HUES48 (cell line): ENCODE measurements at regions not wholly inside any gene's neighbourhood (a gene's known extent, or its start where the extent isn't known, plus 50 kb on each side); places are given as distances from the start of the nearest gene placed in this dataset.
A peak's percentile ranks its signal among the peaks of the same experiment; 100 is the strongest.

ENCODE experiments used
- H3K27ac ChIP-seq: one replicate; pipeline ENCODE4 v1.7.0; 2013; ENCODE audit warnings: low read depth, low read length, inconsistent platforms
- H3K27me3 ChIP-seq: 2 replicates; pipeline ENCODE4 v1.6.1; 2013; ENCODE audit warnings: mild to moderate bottlenecking, low read length; ENCODE audit not compliant: control insufficient read depth, insufficient read depth
- H3K36me3 ChIP-seq: 2 replicates; pipeline ENCODE4 v1.6.1; 2013; ENCODE audit warnings: low read length; ENCODE audit not compliant: control insufficient read depth, insufficient read depth
- H3K4me1 ChIP-seq: 2 replicates; pipeline ENCODE4 v1.6.1; 2013; ENCODE audit warnings: mild to moderate bottlenecking, low read length; ENCODE audit not compliant: control insufficient read depth, insufficient read depth
- H3K4me3 ChIP-seq: 2 replicates; pipeline ENCODE4 v1.5.1; 2013; ENCODE audit warnings: mild to moderate bottlenecking, low read depth, low read length
- H3K9ac ChIP-seq: 2 replicates; pipeline ENCODE4 v1.6.1; 2013; ENCODE audit warnings: mild to moderate bottlenecking, low read depth, low read length, moderate library complexity
- H3K9me3 ChIP-seq: 2 replicates; pipeline ENCODE4 v1.6.1; 2013; ENCODE audit warnings: low read length; ENCODE audit not compliant: control insufficient read depth, insufficient read depth

DNA sequence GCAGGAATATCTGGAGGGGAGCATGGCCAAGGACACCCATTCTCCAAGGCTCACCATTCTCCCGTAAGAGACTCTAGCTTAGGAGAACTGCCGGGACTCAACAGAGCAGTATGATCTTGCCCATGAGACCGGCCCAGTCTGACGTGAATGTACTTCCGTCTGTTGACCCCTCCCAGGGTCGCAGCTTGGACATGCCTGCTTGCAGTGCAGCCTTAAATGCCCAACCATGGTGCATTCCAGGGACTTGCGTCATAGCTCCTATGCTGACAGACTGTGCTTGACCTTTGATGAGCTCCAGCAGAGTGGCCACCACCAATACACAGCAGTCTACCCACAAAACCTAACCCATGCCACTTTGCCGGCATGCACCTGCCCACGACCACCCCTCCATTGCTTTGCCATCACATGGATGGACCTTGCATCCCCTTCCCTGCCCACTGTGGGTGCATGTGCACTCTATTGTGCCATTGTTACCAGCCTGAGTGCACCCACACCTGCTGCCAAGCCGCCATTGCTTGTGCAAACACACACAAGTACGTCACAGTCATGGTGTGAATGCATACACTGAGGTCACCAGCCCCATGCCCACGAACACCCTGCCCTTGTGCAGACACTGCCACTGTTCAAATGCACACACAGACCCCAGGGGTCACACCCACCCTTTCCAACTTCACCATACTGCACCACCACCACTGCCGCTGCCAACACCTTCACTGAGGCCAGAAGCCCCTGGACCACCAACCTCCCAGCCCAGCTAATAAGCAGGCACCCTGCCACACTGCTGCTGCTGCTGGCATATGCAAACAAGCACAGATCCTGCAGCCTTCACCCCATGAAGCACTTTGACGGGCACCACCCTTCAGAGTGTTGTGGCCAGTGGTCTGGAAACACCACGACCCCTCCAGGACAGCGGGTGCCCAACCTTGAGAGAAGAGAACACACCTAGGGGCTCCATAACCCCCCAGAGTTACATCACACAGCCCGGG lies 1141.3 kb downstream of the BRINP3 start:
- Histone ChIP-seq H3K36me3 (no peaks in the 10 kb centered on the region), H3K27me3 (no peaks in the 10 kb centered on the region), H3K4me3 (no peak overlapping the region), H3K9me3 (peaks cover 1% of the 10 kb centered on the region; the same call in 1 of the 2 replicates), H3K9ac (no peak overlapping the region), H3K27ac (no peak overlapping the region), H3K4me1 (no peaks in the 10 kb centered on the region)

DNA sequence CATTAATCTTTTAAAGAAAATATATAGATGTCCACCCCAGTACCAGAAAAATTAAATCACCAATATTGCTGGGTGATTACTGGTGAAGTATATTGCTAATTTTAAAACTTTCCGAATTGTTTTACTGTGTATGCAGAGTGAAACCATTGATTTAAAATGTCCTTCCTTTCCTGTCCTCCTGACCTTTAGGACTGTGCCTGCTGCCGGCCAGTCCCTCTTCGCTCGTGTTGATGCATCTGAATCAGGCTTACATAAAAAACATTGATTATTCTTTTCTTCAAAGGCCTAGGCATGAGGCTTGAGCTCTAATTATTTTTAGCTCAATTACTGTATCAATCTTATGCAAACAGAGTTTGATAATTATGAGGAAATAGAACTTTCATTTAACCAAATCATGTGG lies 1128.1 kb downstream of the BRINP3 start:
- Histone ChIP-seq H3K27me3 (no peaks in the 10 kb centered on the region), H3K4me3 (no peak overlapping the region), H3K4me1 (no peaks in the 10 kb centered on the region), H3K27ac (no peak overlapping the region), H3K36me3 (no peaks in the 10 kb centered on the region), H3K9ac (no peak overlapping the region), H3K9me3 (no peaks in the 10 kb centered on the region)

DNA sequence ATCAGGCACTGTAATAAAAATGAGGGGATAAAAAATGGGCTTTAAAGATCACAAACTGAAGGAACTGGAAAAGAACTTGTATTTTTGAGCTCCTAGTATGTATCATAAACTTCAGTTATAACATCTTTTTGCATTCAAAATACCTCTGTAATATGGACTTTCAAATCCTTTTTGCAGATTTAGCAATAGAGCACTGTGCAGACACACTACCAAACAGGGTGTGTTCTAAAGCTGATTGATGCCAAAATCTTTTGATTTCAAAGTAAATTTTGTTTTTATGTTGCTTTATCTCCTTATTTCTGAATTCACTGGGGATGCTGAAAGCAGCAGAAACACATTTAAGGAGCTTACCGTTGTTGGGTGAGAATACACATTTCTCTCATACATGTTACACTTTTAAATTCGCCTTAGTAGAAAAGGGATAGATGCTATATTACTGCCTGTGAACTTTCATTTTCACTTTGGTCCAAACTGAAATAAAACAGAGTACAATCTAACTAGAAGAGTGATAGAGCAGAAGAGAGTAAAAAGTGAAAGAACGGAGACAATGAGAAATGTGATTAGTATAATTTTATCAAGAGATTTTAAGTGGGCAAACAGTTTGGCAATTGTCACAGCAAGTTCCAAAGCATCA lies 1126.6 kb downstream of the BRINP3 start:
- no peak overlapping the region for H3K4me3 ChIP-seq

DNA sequence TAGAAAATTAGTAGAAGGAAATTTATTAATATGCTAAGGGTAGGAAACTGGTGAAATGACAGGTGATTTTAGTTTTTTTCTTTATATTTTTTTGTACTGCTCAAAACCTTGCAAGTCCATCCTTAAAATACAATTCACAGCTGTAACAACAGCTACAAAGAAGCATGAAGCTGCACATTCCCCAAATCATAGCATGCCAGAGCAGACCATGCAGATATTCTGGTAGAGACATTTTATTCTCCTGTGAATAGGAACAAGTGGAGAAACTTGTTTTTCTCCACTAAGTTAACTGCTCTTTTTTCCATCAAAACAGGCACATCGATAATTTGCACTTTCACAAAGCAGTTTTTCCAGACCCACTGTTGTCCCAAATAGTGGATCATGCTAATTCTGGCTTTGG lies 1125.7 kb downstream of the BRINP3 start:
- no peaks in the 10 kb centered on the region for H3K36me3 ChIP-seq
- no peaks in the 10 kb centered on the region for H3K4me1 ChIP-seq
- no peaks in the 10 kb centered on the region for H3K27me3 ChIP-seq
- H3K27ac ChIP-seq: no peak overlapping the region
- no peaks in the 10 kb centered on the region for H3K9me3 ChIP-seq
- H3K4me3 ChIP-seq: no peak overlapping the region
- no peak overlapping the region for H3K9ac ChIP-seq

More for the DNA sequence above, 1126.6 kb downstream of the BRINP3 start:
- H3K36me3 ChIP-seq: no peaks in the 10 kb centered on the region
- H3K27ac ChIP-seq: no peak overlapping the region
- H3K9me3 ChIP-seq: no peaks in the 10 kb centered on the region
- no peaks in the 10 kb centered on the region for H3K4me1 ChIP-seq
- H3K9ac ChIP-seq: no peak overlapping the region
- H3K27me3 ChIP-seq: no peaks in the 10 kb centered on the region

DNA sequence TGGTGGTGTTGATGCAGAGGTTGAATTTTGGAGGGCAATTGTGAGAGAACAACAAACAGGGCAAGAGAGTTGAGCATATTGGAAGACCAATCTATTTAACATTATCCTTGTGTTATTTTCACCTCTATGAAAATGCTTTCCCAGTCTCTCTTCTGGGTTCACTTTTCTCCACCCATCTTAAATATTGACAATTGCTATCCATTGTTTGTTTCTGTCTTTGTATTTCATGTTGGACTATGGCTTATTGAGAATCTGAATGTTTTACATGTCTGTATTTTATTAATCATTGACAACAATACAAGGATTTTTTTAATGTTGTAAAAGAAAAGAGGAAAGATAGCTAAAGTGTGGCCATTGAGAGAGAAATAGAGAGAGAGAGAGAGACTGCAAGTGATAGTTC lies 1121.5 kb downstream of the BRINP3 start:
- Histone ChIP-seq H3K9me3 (no peaks in the 10 kb centered on the region), H3K4me3 (no peak overlapping the region), H3K36me3 (no peaks in the 10 kb centered on the region), H3K27me3 (no peaks in the 10 kb centered on the region), H3K4me1 (no peaks in the 10 kb centered on the region), H3K27ac (no peak overlapping the region), H3K9ac (no peak overlapping the region)

DNA sequence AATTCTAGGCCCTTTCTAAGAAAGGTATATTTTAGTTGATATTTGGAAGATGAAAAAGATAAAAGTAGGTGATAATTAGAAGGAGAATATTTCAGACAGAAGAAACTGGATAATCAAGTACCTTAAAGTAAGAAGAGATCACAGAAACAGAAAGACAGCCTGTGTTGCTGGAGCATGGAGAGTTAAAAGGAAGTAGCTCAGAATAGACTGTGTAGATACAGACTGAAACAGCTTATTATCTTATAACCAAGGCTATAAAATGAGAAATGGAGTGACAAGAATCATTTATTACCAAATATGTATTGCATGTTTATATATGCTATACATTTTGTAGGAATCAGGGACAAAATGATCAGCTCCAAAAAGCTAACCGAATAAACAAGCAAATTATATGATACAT lies 1120.3 kb downstream of the BRINP3 start:
- Histone ChIP-seq H3K27me3 (no peaks in the 10 kb centered on the region), H3K9ac (no peak overlapping the region), H3K4me3 (no peak overlapping the region), H3K36me3 (no peaks in the 10 kb centered on the region), H3K9me3 (no peaks in the 10 kb centered on the region), H3K4me1 (no peaks in the 10 kb centered on the region), H3K27ac (no peak overlapping the region)

DNA sequence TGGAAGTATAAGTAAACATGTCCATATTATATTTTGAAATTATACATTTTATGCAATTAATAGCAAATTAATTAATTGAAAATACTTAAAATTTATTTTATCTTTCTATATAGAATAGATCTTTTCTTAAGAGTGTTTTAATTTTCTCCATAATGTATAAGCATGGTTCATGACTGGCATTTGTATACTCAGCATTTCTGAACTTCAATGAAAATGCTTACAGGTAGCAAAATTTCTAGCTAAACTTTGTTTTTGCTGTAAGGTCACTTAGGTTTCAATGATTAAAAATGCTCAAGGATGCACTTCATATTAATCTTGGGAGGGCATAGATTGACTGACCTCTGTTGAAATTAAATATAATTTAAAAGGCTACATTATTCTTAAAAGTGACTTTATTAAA lies 1108.1 kb downstream of the BRINP3 start:
- Histone ChIP-seq H3K36me3 (no peaks in the 10 kb centered on the region), H3K9me3 (no peaks in the 10 kb centered on the region), H3K4me3 (no peak overlapping the region), H3K27me3 (no peaks in the 10 kb centered on the region), H3K4me1 (no peaks in the 10 kb centered on the region), H3K27ac (no peak overlapping the region), H3K9ac (no peak overlapping the region)

DNA sequence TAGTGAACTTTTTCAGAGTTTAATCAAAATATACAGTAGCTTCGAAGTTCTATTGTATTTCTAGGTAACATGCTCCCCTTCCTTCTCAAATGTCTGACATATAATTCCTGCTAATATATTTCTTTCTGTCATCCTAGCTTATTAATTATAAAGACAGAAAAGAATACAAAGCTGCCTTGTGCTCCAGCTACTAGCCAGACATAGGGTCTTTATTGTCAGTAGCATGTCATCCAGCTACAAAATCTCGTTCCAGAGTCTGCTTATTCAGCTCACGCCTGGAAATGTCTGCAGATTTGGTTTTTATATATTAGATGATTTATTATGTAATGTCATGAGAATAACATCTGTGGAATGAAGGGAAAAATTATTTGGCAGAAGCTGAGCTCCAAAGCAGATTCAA lies 1102.8 kb downstream of the BRINP3 start:
- Histone ChIP-seq H3K4me1 (no peaks in the 10 kb centered on the region), H3K36me3 (no peaks in the 10 kb centered on the region), H3K27ac (no peak overlapping the region), H3K9ac (no peak overlapping the region), H3K9me3 (no peaks in the 10 kb centered on the region), H3K4me3 (no peak overlapping the region), H3K27me3 (no peaks in the 10 kb centered on the region)

DNA sequence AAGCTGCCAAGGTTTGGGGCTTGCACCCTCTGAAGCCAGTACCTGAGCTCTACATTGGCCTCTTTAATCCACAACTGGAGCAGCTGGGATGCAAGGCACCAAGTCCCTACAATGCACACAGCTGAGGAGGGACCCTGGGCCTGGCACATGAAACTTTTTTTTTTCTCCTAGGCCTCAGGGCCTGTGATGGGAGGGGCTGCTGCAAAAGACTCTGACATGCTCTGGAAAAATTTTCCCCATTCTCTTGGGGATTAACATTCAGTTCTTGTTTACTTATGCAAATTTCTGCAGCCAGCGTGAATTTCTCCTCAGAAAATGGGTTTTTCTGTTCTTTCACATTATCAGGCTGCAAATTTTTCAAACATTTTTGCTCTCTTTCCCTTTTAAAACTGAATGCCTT lies 1072.2 kb downstream of the BRINP3 start:
- H3K9me3 ChIP-seq: peaks cover 10% of the 10 kb centered on the region

DNA sequence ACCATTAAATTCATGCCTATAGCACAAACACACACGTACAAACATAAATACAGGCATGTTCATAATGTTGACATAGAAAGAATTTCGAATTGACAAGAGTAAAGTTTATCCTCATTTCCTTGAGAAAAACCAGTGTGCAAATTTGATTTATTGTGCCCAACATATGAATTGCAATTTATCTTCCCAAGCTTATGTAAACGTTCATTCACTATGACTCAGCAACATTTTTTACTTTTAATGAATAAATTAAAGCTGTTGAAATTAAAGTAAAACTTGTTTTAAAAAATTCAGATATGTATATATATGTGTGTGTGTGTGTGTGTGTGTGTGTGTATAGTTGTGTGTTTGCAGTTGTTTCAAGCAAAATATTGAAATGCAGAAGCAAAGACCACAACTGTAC lies 1067.9 kb downstream of the BRINP3 start:
- H3K27ac ChIP-seq: no peak overlapping the region
- peaks cover 2% of the 10 kb centered on the region for H3K9me3 ChIP-seq
- no peaks in the 10 kb centered on the region for H3K27me3 ChIP-seq
- H3K4me1 ChIP-seq: peaks cover 10% of the 10 kb centered on the region
- no peaks in the 10 kb centered on the region for H3K36me3 ChIP-seq
- H3K4me3 ChIP-seq: no peak overlapping the region
- no peak overlapping the region for H3K9ac ChIP-seq

More for the DNA sequence above, 1072.2 kb downstream of the BRINP3 start:
- H3K27me3 ChIP-seq: no peaks in the 10 kb centered on the region
- peaks cover 10% of the 10 kb centered on the region for H3K4me1 ChIP-seq
- H3K27ac ChIP-seq: peak overlapping the region; percentile 28
- H3K4me3 ChIP-seq: no peak overlapping the region
- H3K36me3 ChIP-seq: no peaks in the 10 kb centered on the region
- H3K9ac ChIP-seq: no peak overlapping the region

DNA sequence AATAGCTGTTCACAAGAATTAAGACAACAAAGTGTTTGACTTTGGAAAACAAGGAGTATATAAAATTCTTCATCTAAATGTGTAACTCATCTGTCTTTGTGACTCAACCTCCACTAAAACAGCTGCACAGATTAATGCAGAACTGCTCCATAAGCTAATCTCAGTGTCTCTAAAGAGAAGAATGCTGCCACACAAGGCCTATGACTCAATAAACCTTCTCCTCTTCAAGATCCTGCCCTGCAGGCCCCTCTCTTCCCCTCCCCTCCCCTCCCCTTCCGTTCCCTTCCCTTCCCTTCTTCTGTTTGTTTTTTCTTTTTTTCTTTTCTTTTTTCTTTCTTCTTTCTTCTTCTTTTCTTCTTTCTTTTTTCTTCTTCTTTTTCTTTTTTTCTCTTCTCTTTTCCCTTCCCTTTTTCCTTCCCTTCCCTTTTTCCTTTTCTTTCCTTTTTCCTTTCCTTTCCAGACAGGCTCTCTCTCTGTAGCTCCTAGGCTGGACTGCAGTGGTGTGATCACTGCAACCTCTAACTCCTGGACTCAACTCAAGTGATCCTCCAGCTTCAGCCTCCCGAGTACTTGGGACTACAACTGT lies 1052.8 kb downstream of the BRINP3 start:
- H3K9me3 ChIP-seq: no peaks in the 10 kb centered on the region
- H3K27me3 ChIP-seq: no peaks in the 10 kb centered on the region
- H3K4me1 ChIP-seq: no peaks in the 10 kb centered on the region
- no peak overlapping the region for H3K27ac ChIP-seq
- no peaks in the 10 kb centered on the region for H3K36me3 ChIP-seq
- no peak overlapping the region for H3K4me3 ChIP-seq
- H3K9ac ChIP-seq: no peak overlapping the region
